ENCODE measurements at regions not wholly inside any gene's neighbourhood (a gene's known extent, or its start where the extent isn't known, plus 50 kb on each side); places are given as distances from the start of the nearest gene placed in this dataset.

DNA sequence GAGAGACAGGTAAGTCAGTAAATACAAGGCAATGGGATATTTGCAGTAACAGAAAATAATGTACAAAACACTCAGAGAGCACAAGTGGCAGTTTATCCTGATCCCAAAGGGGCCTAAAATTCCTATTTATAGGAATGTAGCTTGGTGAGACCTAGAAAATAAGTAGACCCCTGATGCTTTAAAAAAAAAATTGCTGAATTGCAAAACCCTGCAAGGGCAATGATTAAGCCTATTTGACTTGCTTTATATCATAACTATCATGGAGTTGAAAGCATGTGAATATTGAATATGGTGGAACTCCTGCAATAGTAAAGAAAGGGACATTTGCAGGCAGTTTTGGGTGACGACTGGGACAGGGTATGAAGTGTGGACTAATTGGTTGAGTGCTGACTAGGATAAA lies 101.9 kb upstream of the C1orf21 start:
- TF ChIP-seq, protein P1, sequence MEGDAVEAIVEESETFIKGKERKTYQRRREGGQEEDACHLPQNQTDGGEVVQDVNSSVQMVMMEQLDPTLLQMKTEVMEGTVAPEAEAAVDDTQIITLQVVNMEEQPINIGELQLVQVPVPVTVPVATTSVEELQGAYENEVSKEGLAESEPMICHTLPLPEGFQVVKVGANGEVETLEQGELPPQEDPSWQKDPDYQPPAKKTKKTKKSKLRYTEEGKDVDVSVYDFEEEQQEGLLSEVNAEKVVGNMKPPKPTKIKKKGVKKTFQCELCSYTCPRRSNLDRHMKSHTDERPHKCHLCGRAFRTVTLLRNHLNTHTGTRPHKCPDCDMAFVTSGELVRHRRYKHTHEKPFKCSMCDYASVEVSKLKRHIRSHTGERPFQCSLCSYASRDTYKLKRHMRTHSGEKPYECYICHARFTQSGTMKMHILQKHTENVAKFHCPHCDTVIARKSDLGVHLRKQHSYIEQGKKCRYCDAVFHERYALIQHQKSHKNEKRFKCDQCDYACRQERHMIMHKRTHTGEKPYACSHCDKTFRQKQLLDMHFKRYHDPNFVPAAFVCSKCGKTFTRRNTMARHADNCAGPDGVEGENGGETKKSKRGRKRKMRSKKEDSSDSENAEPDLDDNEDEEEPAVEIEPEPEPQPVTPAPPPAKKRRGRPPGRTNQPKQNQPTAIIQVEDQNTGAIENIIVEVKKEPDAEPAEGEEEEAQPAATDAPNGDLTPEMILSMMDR (IDR thresholded peaks at IDR 0.05): no peak
- no peak for TF ChIP-seq POLR2A (IDR thresholded peaks at IDR 0.05)

All from testis (tissue), 2 donors.